H1 (cell line): ENCODE measurements at regions not wholly inside any gene's neighbourhood (a gene's known extent, or its start where the extent isn't known, plus 50 kb on each side); places are given as distances from the start of the nearest gene placed in this dataset.

Experiments used
- USF2 ChIP-seq: IDR thresholded peaks from 2 replicates; pipeline ENCODE4 v1.6.1; 2011; ENCODE audit warnings: low read length, improper control_type of control experiment

- no peak for TF ChIP-seq USF2
Measured at GRCh38 chr14:51805541-51805940, 54.9 kb upstream of the GNG2 start (continued).
